GM19455 (cell line): ENCODE measurements at regions not wholly inside any gene's neighbourhood (a gene's known extent, or its start where the extent isn't known, plus 50 kb on each side); places are given as distances from the start of the nearest gene placed in this dataset.
"Not testable (repeated sequence)": the region's sequence is repeated elsewhere in the genome, so short reads cannot be mapped to it uniquely, and the experiment has no call there.

Source experiments
- ATAC-seq: cut with Tn5 transposase; IDR thresholded peaks from one replicate; pipeline ENCODE4 v1.9.1; 2021; ENCODE audit not compliant: unreplicated experiment

- not testable (repeated sequence) for ATAC-seq
Observed at GRCh38 chr5:112026879-112027278, 269.9 kb upstream of the NREP start.

DNA sequence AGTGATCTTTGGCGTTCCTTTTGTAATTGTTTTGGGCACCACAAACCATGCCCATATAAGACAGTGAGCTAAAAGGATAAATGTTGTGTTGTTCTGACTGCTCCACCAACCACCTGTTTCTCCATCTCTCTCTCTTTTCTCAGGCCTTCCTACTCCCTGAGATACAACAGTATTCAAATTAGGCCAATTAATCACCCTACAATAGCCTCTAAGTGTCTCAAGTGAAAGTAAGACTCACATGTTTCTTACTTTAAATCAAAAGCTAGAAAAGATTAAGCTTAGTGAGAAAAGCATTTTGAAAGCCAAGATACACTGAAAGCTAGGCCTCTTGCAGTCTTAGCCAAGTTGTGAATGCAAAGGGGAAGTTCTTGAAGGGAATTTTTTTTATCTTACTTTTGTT is 268.8 kb upstream of the NREP start:
- ATAC-seq = peak; percentile 71

DNA sequence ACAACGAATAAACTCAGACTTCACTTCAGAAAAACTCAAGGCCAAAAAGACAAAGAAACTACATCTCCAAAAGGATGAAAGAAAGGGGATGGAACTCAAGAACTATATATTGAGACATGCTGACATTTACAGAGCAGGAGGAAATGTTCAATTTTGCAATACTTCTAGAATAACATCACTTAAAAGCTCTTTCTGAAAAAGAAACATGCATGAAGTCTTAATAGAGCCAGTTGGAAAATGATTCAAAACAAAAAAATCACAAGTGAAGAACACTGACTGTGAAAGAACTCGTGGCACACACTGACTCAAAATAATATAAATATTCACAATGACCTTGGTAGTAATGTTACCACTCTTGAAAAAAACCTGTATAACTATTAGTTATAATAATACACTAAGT is 267.8 kb upstream of the NREP start:
- no peak for ATAC-seq

GRCh38 chr5:112024221-112024620 is 267.2 kb upstream of the NREP start:
- ATAC-seq = no peak

GRCh38 chr5:112023766-112024165 is 266.8 kb upstream of the NREP start:
- ATAC-seq = no peak

GRCh38 chr5:112018846-112019245 is 261.9 kb upstream of the NREP start:
- ATAC-seq = no peak

DNA sequence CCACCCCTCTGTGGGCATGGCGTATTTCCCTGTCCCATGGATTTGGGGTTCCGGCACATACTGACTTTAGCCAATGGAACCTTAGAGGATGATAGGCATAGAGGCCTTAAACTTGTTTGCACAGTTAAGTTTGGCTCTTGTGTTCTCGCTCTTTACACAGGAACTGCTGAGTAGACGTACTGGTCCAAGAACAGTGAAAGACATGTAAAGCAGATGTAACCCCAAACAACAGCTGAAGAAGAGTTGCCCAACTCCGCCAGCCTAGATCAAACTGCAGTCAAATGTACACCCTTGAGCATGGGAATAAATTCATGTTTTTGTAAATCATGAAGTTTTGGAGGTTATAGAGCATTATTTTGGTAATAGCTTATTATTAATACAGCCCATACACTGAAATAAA is 260.0 kb upstream of the NREP start:
- ATAC-seq = no peak

DNA sequence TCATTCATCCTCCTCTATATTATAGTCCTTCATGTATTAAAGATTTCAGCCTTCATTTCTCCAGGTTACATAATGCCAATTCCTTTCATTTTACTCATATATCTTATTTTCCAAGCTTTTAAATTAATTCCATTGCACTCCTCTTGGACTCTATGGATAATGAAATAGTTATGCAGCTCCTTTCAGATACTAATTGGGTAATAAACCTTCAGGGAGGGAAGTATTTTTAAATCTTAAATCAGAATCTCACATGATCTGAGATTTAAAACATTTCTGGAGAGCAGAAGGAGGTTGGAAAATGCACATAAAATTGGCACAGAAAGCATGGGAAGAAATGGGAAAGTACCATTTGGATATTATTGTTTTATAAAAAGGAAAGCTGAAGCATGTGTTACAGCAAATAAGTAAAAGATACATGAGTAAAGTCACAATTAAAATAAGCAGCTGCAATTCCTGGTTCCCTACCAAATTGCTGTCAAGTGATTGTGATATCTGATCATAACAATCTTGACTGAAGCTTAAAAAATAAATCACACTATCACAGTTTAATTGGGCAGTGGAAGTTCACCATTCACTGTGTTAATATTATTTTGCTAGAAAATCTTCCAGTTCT is 257.9 kb upstream of the NREP start:
- ATAC-seq = no peak

- ATAC-seq = no peak
Observed at GRCh38 chr5:112013660-112014059, 256.7 kb upstream of the NREP start.

GRCh38 chr5:112012104-112012503 is 255.1 kb upstream of the NREP start:
- no peak for ATAC-seq

DNA sequence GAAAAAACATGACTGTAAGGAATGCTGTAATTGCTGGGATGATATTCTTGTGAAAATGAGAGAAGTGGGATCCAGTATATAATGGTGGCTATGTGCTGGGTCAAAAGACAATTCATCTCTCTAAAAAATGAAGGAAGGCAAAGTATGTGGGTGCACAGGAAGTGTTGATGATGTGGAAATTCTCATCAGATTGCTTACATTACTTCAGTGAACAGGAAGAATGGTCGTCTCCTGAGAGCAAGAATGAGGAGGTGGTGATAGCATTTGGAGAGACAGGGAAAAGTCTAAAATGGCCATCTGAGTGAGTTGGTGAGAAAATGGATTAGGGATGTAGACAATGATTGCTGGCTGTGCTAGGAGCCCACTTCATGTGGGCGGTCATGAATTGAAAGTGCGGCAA is 253.5 kb upstream of the NREP start:
- ATAC-seq = no peak

- ATAC-seq = no peak
Observed at GRCh38 chr5:112006721-112007120, 249.7 kb upstream of the NREP start.

GRCh38 chr5:112005623-112005930 is 248.6 kb upstream of the NREP start:
- ATAC-seq = no peak

DNA sequence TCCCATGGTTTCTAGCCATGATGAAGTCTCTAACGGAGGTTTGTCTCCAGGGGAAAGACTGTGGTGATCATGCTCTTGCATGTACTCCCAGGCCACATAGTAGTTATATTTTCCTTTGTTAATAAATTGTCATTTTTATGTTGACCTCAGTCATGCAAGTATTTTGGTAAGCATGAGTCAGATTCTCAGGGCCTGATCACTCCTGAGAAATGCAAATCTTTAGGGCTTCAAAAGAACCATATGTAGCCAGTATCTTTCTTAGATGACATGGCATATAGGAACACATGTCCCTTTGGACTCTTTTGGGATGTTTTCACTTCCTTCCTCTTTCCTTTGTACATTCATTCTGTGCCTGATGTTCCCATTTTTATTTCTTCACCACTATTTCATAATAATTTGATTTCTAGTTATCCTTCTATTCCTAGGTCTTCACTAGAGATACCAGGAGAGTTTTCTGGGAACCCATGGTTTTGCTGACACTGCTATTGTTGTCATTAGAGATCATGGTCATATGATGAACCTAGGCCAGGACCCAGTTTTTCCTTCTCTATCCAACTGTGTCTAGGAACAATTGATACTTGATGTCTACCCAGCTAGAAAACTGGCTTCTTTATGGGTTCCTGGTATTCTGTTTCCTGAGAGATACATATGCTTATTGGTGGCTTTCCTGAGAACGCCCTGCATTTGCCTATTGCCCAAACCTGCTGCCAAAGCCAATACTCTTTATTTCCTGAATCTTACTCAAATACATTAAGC is 248.1 kb upstream of the NREP start:
- no peak for ATAC-seq

GRCh38 chr5:112002376-112002775 is 245.4 kb upstream of the NREP start:
- no peak for ATAC-seq

DNA sequence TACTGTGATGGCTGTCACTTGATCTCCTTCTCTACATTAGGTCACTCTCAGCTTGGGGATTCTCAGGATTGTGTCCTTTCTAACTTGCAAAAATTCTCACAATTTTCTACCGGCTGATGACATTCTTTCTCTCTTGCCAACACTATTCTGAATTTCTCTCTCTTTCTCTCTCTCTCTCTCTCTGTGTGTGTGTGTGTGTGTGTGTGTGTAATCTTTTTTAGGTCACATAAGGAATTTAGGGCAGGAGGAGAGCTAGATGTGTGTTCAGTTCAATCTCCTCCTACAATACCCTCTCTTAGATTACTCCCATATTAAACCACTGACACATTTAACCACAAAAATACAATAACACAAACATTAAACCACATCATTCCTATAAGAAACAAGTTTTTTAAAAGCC is 242.3 kb upstream of the NREP start:
- ATAC-seq = no peak

GRCh38 chr5:111998871-111999270 is 241.9 kb upstream of the NREP start:
- no peak for ATAC-seq

DNA sequence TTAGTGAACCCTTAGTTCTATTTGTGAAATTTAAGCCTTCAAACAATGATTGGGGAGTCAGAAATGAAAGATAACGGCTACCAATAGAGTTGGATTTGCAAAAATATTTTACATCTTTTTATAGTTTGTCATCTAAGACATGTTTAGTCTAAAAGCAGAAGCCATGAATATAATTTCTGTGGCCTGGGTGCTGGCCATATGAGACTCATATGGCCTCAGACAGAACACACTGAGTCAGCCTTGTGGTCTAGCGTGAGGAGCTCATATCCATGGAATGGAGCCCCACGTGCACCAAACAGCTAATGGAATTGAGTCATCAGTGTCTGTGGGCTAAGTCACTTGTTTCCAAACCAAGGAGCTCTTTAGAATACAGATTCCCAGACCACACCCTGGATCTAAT is 240.7 kb upstream of the NREP start:
- no peak for ATAC-seq

- ATAC-seq = no peak
Observed at GRCh38 chr5:111997308-111997707, 240.3 kb upstream of the NREP start.

DNA sequence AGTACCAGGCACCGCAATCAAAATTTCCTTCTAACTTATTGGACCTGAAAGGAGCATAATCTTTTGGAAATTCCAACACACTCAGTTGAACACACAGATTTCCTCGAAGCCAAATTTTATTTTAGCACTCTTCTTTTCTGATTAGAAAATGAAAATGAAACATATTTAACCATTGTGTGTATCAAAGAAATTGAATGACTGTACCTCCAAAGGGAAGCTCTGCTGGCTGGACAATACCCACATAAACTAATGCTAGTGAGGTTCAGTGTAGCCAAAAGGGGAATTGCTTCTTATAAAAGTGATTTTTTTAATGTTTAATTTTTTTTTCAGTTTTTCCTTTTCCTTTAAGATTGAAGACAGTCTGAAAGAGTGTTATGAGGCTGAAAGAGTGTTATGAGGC is 239.6 kb upstream of the NREP start:
- no peak for ATAC-seq

GRCh38 chr5:111995701-111996100 is 238.7 kb upstream of the NREP start:
- ATAC-seq = no peak

DNA sequence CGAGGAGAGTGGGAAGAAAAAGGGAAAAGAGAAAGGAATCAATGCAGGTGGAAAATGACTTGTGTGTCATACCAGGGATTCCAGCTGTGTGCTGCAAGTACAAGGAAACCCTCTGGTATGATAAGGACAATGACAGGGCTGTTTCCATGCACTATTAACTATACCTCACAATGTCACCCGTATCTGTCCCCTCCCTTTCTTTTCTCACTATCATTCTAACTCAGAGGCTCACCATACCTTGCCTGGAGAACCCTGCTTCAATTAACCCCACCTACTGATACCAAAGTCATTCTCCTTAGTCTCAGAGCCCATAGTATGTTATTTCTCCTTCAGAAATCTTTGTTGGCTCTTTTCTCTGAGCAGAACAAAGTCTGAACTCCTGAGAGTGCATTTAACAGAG is 236.2 kb upstream of the NREP start:
- no peak for ATAC-seq

GRCh38 chr5:111984044-111984443 is 227.1 kb upstream of the NREP start:
- ATAC-seq = no peak
